Small intestine (tissue), 7 donors: ENCODE measurements at regions not wholly inside any gene's neighbourhood (a gene's known extent, or its start where the extent isn't known, plus 50 kb on each side); places are given as distances from the start of the nearest gene placed in this dataset.

Experiments used
- DNase-seq, 2 donors: peaks; one replicate each; pipeline versions ENCODE4 v3.0.0 to v3.0.0-alpha.2; 2013
- FAIRE-seq: peaks from 2 replicates; lab custom pipeline; 2012; peaks lifted over from hg19 to GRCh38; lab: Jason Lieb, UNC
- H3K27ac ChIP-seq, 3 donors: one replicate each; pipeline ENCODE4 v1.5.1; 2013; ENCODE audit warnings: low read length in 2 of 3, mild to moderate bottlenecking in 2 of 3, control low read depth in 1 of 3, inconsistent platforms in 1 of 3, low read depth in 1 of 3, moderate library complexity in 1 of 3
- H3K27me3 ChIP-seq, 3 donors: one replicate each; pipeline ENCODE4 v1.6.1; 2013; ENCODE audit warnings: low read length in 3 of 3, inconsistent platforms in 1 of 3; ENCODE audit not compliant: control insufficient read depth in 3 of 3, insufficient read depth in 3 of 3
- H3K36me3 ChIP-seq, 3 donors: one replicate each; pipeline ENCODE4 v1.6.1; 2013; ENCODE audit warnings: low read length in 3 of 3, inconsistent platforms in 1 of 3, low read depth in 1 of 3, mild to moderate bottlenecking in 1 of 3, moderate library complexity in 1 of 3; ENCODE audit not compliant: control insufficient read depth in 3 of 3, insufficient read depth in 2 of 3
- H3K4me1 ChIP-seq, 3 donors: one replicate each; pipeline ENCODE4 v1.6.1; 2013; ENCODE audit warnings: low read length in 2 of 3, inconsistent platforms in 1 of 3, low read depth in 1 of 3, mild to moderate bottlenecking in 1 of 3, moderate library complexity in 1 of 3; ENCODE audit not compliant: control insufficient read depth in 3 of 3, insufficient read depth in 2 of 3
- H3K4me3 ChIP-seq, 3 donors: one replicate each; pipeline ENCODE4 v1.5.1; 2013; ENCODE audit warnings: low read length in 3 of 3, control low read depth in 1 of 3, inconsistent platforms in 1 of 3, low read depth in 1 of 3, mild to moderate bottlenecking in 1 of 3, moderate library complexity in 1 of 3
- H3K9me3 ChIP-seq, 2 donors: one replicate each; pipeline ENCODE4 v1.6.1; 2013; ENCODE audit warnings: low read depth in 1 of 2, low read length in 1 of 2; ENCODE audit not compliant: control insufficient read depth in 2 of 2, insufficient read depth in 1 of 2
- WGBS, 3 donors: extraction: QIAGEN DNeasy Blood & Tissue Kit; methylation state at CpG; one replicate each; pipeline ENCODE4 v1.1.7; 2013; 5-methylcytosine and 5-hydroxymethylcytosine counted together
- donor health status: healthy with polysubstance abuse.
- donor health status: control.
- donor health status: control.
- donor health status: Bipolar disorder and iron deficiency.
- donor health status: healthy.

- H3K4me3 ChIP-seq: no peak overlapping the region
- no peak for DNase-seq
- H3K36me3 ChIP-seq: no peaks in the 10 kb centered on the region
- whole genome bisulfite sequencing, 3 donors: 94 to 99% (median 97%) methylated on average over 7 of the region's 7 CpGs
- no peak overlapping the region for H3K27ac ChIP-seq
- H3K4me1 ChIP-seq: peaks cover 0 to 2% (median 2%) of the 10 kb centered on the region in 3 donors
- peak; percentile 64 for FAIRE-seq
- peaks cover 0 to 2% of the 10 kb centered on the region in 2 donors for H3K9me3 ChIP-seq
- no peaks in the 10 kb centered on the region for H3K27me3 ChIP-seq
These were observed 205.4 kb upstream of the P2RY1 start for GRCh38 chr3:152629363-152630122.

- H3K4me1 ChIP-seq: peaks cover 2 to 15% (median 2%) of the 10 kb centered on the region in 3 donors
- H3K4me3 ChIP-seq: no peak overlapping the region
- H3K27ac ChIP-seq: no peak overlapping the region
- no peaks in the 10 kb centered on the region for H3K9me3 ChIP-seq
- no peaks in the 10 kb centered on the region for H3K27me3 ChIP-seq
- peak; percentile 70 to 90 for DNase-seq
- no peak for FAIRE-seq
- no peaks in the 10 kb centered on the region for H3K36me3 ChIP-seq
These were observed 199.5 kb upstream of the P2RY1 start for GRCh38 chr3:152635389-152635788.

- DNase-seq (no peak), FAIRE-seq (no peak)
- Histone ChIP-seq H3K9me3 (no peaks in the 10 kb centered on the region), H3K36me3 (no peaks in the 10 kb centered on the region), H3K27me3 (no peaks in the 10 kb centered on the region), H3K4me1 (peaks cover 2 to 15% (median 2%) of the 10 kb centered on the region in 3 donors), H3K4me3 (no peak overlapping the region), H3K27ac (no peak overlapping the region)
- 83 to 89% (median 84%) methylated on average over 4 of the region's 4 CpGs for WGBS, 3 donors
These were observed 198.3 kb upstream of the P2RY1 start for GRCh38 chr3:152636651-152637050.

- peaks cover 2 to 17% (median 2%) of the 10 kb centered on the region in 3 donors for H3K4me1 ChIP-seq
- DNase-seq (no peak), FAIRE-seq (no peak)
- WGBS, 3 donors: 91 to 95% (median 92%) methylated on average over 4 of the region's 4 CpGs
- no peaks in the 10 kb centered on the region for H3K36me3 ChIP-seq
- H3K27me3 ChIP-seq: no peaks in the 10 kb centered on the region
- H3K4me3 ChIP-seq: no peak overlapping the region
- H3K27ac ChIP-seq: no peak overlapping the region
- H3K9me3 ChIP-seq: no peaks in the 10 kb centered on the region
These were observed 196.7 kb upstream of the P2RY1 start for GRCh38 chr3:152638214-152638613.

- Histone ChIP-seq H3K27me3 (no peaks in the 10 kb centered on the region), H3K27ac (no peak overlapping the region), H3K4me3 (no peak overlapping the region), H3K9me3 (no peaks in the 10 kb centered on the region), H3K4me1 (peaks cover 2 to 17% (median 2%) of the 10 kb centered on the region in 3 donors), H3K36me3 (no peaks in the 10 kb centered on the region)
- FAIRE-seq: no peak
- WGBS, 3 donors: 33 to 59% (median 54%) methylated on average over 8 of the region's 8 CpGs
- DNase-seq: peak in 1 of 2 donors; percentile 21
These were observed 196.1 kb upstream of the P2RY1 start for GRCh38 chr3:152638707-152639450.

- no peaks in the 10 kb centered on the region for H3K9me3 ChIP-seq
- FAIRE-seq (no peak), DNase-seq (no peak)
- no peak overlapping the region for H3K27ac ChIP-seq
- no peaks in the 10 kb centered on the region for H3K36me3 ChIP-seq
- peaks cover 2 to 5% (median 2%) of the 10 kb centered on the region in 3 donors for H3K4me1 ChIP-seq
- no peak overlapping the region for H3K4me3 ChIP-seq
- no peaks in the 10 kb centered on the region for H3K27me3 ChIP-seq
- 89 to 98% (median 97%) methylated on average over 1 of the region's 1 CpG for WGBS, 3 donors
These were observed 193.7 kb upstream of the P2RY1 start for GRCh38 chr3:152641198-152641597.

GRCh38 chr3:152642658-152643057 is 192.3 kb upstream of the P2RY1 start:
- no peak for FAIRE-seq
- Histone ChIP-seq H3K4me1 (peaks cover 0 to 2% (median 2%) of the 10 kb centered on the region in 3 donors), H3K27ac (no peak overlapping the region), H3K27me3 (no peaks in the 10 kb centered on the region), H3K9me3 (no peaks in the 10 kb centered on the region), H3K4me3 (no peak overlapping the region), H3K36me3 (no peaks in the 10 kb centered on the region)
- DNase-seq: no peak
- 84 to 95% (median 95%) methylated on average over 2 of the region's 2 CpGs for WGBS, 3 donors

- no peaks in the 10 kb centered on the region for H3K27me3 ChIP-seq
- H3K27ac ChIP-seq: no peak overlapping the region
- FAIRE-seq (no peak), DNase-seq (no peak)
- H3K9me3 ChIP-seq: no peaks in the 10 kb centered on the region
- peaks cover 0 to 8% (median 2%) of the 10 kb centered on the region in 3 donors for H3K4me1 ChIP-seq
- no peaks in the 10 kb centered on the region for H3K36me3 ChIP-seq
- no peak overlapping the region for H3K4me3 ChIP-seq
These were observed 190.5 kb upstream of the P2RY1 start for GRCh38 chr3:152644478-152644877.
